Lower leg skin (tissue), 4 donors: ENCODE measurements at regions not wholly inside any gene's neighbourhood (a gene's known extent, or its start where the extent isn't known, plus 50 kb on each side); places are given as distances from the start of the nearest gene placed in this dataset.

Source experiments
- DNase-seq, 2 donors: peaks; one replicate each; pipeline ENCODE4 v3.0.0-alpha.2; 2019; ENCODE audit warnings: low spot score in 2 of 2
- H3K4me3 ChIP-seq: fragments of 200-600 bp; sonication (generic); 2 replicates; pipeline ENCODE4 v1.5.1; 2017; ENCODE audit warnings: mild to moderate bottlenecking, low read depth; ENCODE audit not compliant: poor library complexity, severe bottlenecking
- CTCF ChIP-seq, 3 donors: fragments of 450-650 bp; IDR thresholded peaks; one replicate each; pipeline ENCODE4 v1.5.1; 2016; ENCODE audit warnings: antibody characterized with exemption in 3 of 3, mild to moderate bottlenecking in 3 of 3, moderate library complexity in 2 of 3
- POLR2A ChIP-seq, 2 donors: fragments of 450-650 bp; IDR thresholded peaks; one replicate each; pipeline ENCODE4 v1.6.1; 2016 to 2017; ENCODE audit warnings: antibody characterized with exemption in 2 of 2, mild to moderate bottlenecking in 1 of 2, moderate library complexity in 1 of 2
- WGBS, 2 donors: methylation state at CpG; one replicate each; pipeline ENCODE4 v1.1.5; 2018; 5-methylcytosine and 5-hydroxymethylcytosine counted together
- intact Hi-C: fragments of 100-400 bp; cut with DNase I; formaldehyde crosslinking; loops from one replicate; pipeline ENCODE4 v1.15.0; 2023; ENCODE audit warnings: low total_unique reads

GRCh38 chrX:39631276-39632229, 466.2 kb downstream of the BCOR start:
- no peak for TF ChIP-seq CTCF (IDR thresholded peaks at IDR 0.05)
- no peak for TF ChIP-seq POLR2A (IDR thresholded peaks at IDR 0.05)
- no peak overlapping the region for H3K4me3 ChIP-seq
- 76 to 77% methylated on average over 4 of the region's 4 CpGs for WGBS, 2 donors
- DNase-seq = no peak
- intact Hi-C loops = no loop called here

- DNase-seq = no peak
- TF ChIP-seq CTCF (IDR thresholded peaks at IDR 0.05) = no peak
- TF ChIP-seq POLR2A (IDR thresholded peaks at IDR 0.05) = no peak
- H3K4me3 ChIP-seq = no peak overlapping the region
- 33 to 56% methylated on average over 2 of the region's 2 CpGs for WGBS, 2 donors
- intact Hi-C loops = no loop called here
Measured at GRCh38 chrX:39633293-39633692, 464.5 kb downstream of the BCOR start.

- H3K4me3 ChIP-seq = no peak overlapping the region
- TF ChIP-seq POLR2A (IDR thresholded peaks at IDR 0.05) (no peak), CTCF (IDR thresholded peaks at IDR 0.05) (no peak)
- intact Hi-C loops = no loop called here
- WGBS, 2 donors = 74 to 86% methylated on average over 3 of the region's 3 CpGs
- no peak for DNase-seq
Measured at GRCh38 chrX:39636481-39636880, 461.3 kb downstream of the BCOR start.

GRCh38 chrX:39638526-39638925, 459.2 kb downstream of the BCOR start:
- H3K4me3 ChIP-seq = no peak overlapping the region
- TF ChIP-seq POLR2A (IDR thresholded peaks at IDR 0.05) = no peak
- TF ChIP-seq CTCF (IDR thresholded peaks at IDR 0.05) = no peak
- intact Hi-C loops = no loop called here
- DNase-seq = no peak
- WGBS, 2 donors = 69 to 81% methylated on average over 2 of the region's 2 CpGs

GRCh38 chrX:39639871-39640270, 457.9 kb downstream of the BCOR start:
- no peak for DNase-seq
- no peak overlapping the region for H3K4me3 ChIP-seq
- WGBS, 2 donors = 81 to 96% methylated on average over 4 of the region's 4 CpGs
- TF ChIP-seq POLR2A (IDR thresholded peaks at IDR 0.05) = no peak
- no peak for TF ChIP-seq CTCF (IDR thresholded peaks at IDR 0.05)
- intact Hi-C loops = no loop called here
